WERI-Rb-1 (cell line): ENCODE measurements at regions not wholly inside any gene's neighbourhood (a gene's known extent, or its start where the extent isn't known, plus 50 kb on each side); places are given as distances from the start of the nearest gene placed in this dataset.

ENCODE experiments used
- DNase-seq: peaks from one replicate; pipeline ENCODE4 v3.0.0-alpha.2; 2020
- H3K27ac ChIP-seq: fragments of 250-450 bp; sonication (Bioruptor Pico); 2 replicates; pipeline ENCODE4 v1.5.1; 2020; ENCODE audit warnings: mild to moderate bottlenecking, moderate library complexity
- H3K27me3 ChIP-seq: fragments of 250-450 bp; sonication (Bioruptor Pico); 2 replicates; pipeline ENCODE4 v1.5.1; 2021; ENCODE audit warnings: mild to moderate bottlenecking, low read depth, moderate library complexity; ENCODE audit not compliant: insufficient read depth, severe bottlenecking
- H3K36me3 ChIP-seq: fragments of 250-450 bp; sonication (Bioruptor Pico); 2 replicates; pipeline ENCODE4 v1.5.1; 2020; ENCODE audit warnings: mild to moderate bottlenecking, moderate library complexity
- H3K4me3 ChIP-seq: 2 replicates; pipeline ENCODE4 v1.5.1; 2011; ENCODE audit warnings: low read depth, mild to moderate bottlenecking, control low read depth, low read length
- H3K9me3 ChIP-seq: fragments of 250-450 bp; sonication (Bioruptor Pico); 2 replicates; pipeline ENCODE4 v1.5.1; 2021; ENCODE audit warnings: mild to moderate bottlenecking, moderate library complexity; ENCODE audit not compliant: severe bottlenecking
- TF ChIP-seq, protein P1 (sequence below): IDR thresholded peaks from 2 replicates; pipeline ENCODE4 v1.5.1; 2011; ENCODE audit warnings: low read depth, mild to moderate bottlenecking, control low read depth, inconsistent platforms, low read length

- no peak for DNase-seq
- Histone ChIP-seq H3K36me3 (no peaks in the 10 kb centered on the region), H3K27me3 (no peaks in the 10 kb centered on the region), H3K4me3 (no peak overlapping the region), H3K9me3 (no peaks in the 10 kb centered on the region), H3K27ac (no peak overlapping the region)
- TF ChIP-seq, protein P1, sequence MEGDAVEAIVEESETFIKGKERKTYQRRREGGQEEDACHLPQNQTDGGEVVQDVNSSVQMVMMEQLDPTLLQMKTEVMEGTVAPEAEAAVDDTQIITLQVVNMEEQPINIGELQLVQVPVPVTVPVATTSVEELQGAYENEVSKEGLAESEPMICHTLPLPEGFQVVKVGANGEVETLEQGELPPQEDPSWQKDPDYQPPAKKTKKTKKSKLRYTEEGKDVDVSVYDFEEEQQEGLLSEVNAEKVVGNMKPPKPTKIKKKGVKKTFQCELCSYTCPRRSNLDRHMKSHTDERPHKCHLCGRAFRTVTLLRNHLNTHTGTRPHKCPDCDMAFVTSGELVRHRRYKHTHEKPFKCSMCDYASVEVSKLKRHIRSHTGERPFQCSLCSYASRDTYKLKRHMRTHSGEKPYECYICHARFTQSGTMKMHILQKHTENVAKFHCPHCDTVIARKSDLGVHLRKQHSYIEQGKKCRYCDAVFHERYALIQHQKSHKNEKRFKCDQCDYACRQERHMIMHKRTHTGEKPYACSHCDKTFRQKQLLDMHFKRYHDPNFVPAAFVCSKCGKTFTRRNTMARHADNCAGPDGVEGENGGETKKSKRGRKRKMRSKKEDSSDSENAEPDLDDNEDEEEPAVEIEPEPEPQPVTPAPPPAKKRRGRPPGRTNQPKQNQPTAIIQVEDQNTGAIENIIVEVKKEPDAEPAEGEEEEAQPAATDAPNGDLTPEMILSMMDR: no peak
These were observed 1485.3 kb upstream of the MIR17HG start for GRCh38 chr13:89862011-89862690.

GRCh38 chr13:89862691-89863036 lies 1484.8 kb upstream of the MIR17HG start:
- no peaks in the 10 kb centered on the region for H3K9me3 ChIP-seq
- no peak overlapping the region for H3K4me3 ChIP-seq
- no peaks in the 10 kb centered on the region for H3K27me3 ChIP-seq
- no peak for DNase-seq
- TF ChIP-seq, protein P1: no peak
- H3K36me3 ChIP-seq: no peaks in the 10 kb centered on the region
- no peak overlapping the region for H3K27ac ChIP-seq

- Histone ChIP-seq H3K27ac (no peak overlapping the region), H3K36me3 (no peaks in the 10 kb centered on the region), H3K4me3 (no peak overlapping the region), H3K9me3 (no peaks in the 10 kb centered on the region), H3K27me3 (no peaks in the 10 kb centered on the region)
- no peak for DNase-seq
- TF ChIP-seq, protein P1: no peak
These were observed 1482.1 kb upstream of the MIR17HG start for GRCh38 chr13:89865164-89866064.

GRCh38 chr13:89869312-89869711 lies 1478.2 kb upstream of the MIR17HG start:
- TF ChIP-seq, protein P1: no peak

DNA sequence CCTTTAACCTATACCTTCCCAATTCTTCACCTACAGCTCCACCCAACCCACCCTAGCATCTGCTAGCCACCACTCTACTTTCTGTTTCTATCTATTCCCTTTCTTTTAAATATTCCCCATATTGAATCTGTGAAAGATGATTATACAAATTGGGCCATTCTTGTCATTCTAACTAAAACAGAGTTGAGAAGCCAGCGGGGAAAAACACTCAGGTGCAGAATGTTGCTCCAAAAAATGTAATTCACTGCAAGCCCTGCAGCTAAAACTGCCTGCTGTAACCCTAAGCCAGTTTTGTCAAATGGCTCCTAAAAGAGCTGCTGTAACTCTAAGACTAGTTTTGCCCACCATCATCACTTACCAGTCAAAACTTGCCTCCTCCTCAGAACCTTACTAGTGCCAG lies 1468.6 kb upstream of the MIR17HG start:
- DNase-seq: no peak
- H3K27me3 ChIP-seq: no peaks in the 10 kb centered on the region
- no peak overlapping the region for H3K27ac ChIP-seq
- H3K36me3 ChIP-seq: no peaks in the 10 kb centered on the region
- TF ChIP-seq, protein P1: no peak
- no peak overlapping the region for H3K4me3 ChIP-seq
- H3K9me3 ChIP-seq: no peaks in the 10 kb centered on the region

More at GRCh38 chr13:89869312-89869711, 1478.2 kb upstream of the MIR17HG start:
- Histone ChIP-seq H3K36me3 (no peaks in the 10 kb centered on the region), H3K27me3 (no peaks in the 10 kb centered on the region), H3K27ac (no peak overlapping the region), H3K4me3 (no peak overlapping the region), H3K9me3 (no peaks in the 10 kb centered on the region)
- DNase-seq: no peak
